DMS53 treated with DMSO at 0.1 percent for 48 hours (cell line): ENCODE measurements at regions not wholly inside any gene's neighbourhood (a gene's known extent, or its start where the extent isn't known, plus 50 kb on each side); places are given as distances from the start of the nearest gene placed in this dataset.
A peak's percentile ranks its signal among the peaks of the same experiment; 100 is the strongest.

ENCODE experiments used
- DNase-seq: peaks from one replicate; lab custom pipeline; 2025; ENCODE audit not compliant: unreplicated experiment; lab: John Stamatoyannopoulos, UW

DNA sequence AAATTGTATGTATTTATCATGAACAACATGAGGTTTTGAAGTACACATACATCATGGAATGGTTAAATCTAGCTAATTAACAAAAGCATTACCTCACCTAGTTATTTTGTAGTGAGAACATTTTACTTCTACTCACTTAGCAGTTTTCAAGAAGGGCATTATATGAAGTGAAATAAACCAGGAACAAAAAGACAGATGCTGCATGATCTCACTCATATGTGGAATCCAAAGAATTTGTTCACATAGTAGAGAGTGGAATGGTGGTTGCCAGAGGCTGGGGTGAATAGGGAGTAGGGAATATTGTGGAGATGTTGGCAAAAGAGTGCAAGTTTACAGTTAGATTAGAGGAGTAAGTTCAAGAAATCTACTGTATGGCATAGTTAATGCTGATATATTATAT lies 292.0 kb downstream of the ASXL3 start:
- no peak for DNase-seq

DNA sequence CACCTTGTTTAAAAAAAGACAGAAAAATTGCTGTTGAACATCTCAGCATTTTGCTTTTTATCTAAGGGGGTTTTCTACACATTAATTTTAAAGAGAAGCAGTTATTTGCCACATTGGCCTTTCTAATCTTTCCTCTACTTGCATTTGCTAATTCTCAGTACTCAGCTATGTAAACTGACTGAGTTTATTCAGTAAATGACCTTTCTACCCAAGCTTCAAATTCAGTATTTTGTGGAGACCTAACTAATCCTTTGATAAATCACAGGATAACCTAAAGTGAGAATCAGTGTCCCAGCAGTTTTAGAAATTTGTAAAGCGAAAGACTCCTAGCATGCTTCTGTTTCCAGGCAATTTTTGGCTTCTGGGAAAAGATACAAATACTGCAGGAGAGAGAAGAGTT lies 288.4 kb downstream of the ASXL3 start:
- no peak for DNase-seq

DNA sequence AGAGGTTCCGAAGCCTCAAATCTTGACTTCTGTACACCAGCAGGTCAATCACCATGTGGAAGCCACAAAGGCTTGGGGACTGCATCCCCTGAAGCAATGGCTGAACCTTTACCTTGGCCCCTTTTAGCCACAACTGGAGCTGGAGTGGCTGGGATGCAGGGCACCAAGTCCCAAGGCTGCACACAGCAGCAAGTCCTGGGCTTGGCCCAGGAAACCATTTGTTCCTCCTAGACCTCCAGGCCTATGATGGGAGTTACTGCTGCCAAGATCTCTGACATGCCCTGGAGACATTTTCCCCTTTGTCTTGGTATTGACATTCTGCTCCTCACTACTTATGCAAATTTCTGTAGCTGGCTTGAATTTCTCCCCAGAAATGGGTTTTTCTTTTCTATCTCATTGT lies 285.9 kb downstream of the ASXL3 start:
- DNase-seq = no peak

GRCh38 chr18:33854827-33855139 lies 276.8 kb downstream of the ASXL3 start:
- DNase-seq = no peak

DNA sequence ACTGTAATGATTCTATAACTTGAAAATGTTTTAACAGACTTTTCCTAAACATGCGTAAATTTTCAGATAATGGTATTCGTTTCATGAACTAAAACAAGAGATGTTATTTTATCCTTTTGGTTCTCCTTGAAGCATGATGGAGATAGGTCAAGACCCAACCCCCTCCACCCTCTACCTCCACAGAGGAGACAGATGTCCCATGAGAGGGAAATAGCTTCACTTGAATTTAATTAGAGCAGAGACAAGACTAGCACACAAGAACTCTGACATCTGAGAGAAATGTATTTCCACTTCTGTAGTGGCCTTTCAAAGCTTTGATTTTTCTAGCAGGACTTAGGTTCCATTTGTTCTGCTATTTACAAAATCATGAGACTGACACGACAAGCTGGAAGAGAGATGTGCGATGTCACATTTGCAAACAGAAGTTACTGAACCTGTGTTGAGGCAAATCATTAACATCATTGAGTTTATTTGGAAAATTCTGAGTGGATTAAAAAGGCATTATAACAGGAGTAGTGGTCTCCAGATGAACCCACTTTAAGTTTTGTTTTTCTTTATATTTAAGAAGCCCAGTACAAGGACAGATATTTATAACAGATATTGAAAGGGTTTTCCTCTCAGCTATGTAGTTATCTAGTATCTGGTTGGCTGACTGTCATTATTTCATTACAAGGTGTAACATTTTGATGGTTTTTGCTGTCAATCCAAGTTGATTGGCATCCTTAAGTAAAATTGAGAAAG lies 276.2 kb downstream of the ASXL3 start:
- DNase-seq = no peak

- DNase-seq = no peak
Measured at GRCh38 chr18:33853187-33853586, 275.2 kb downstream of the ASXL3 start.

DNA sequence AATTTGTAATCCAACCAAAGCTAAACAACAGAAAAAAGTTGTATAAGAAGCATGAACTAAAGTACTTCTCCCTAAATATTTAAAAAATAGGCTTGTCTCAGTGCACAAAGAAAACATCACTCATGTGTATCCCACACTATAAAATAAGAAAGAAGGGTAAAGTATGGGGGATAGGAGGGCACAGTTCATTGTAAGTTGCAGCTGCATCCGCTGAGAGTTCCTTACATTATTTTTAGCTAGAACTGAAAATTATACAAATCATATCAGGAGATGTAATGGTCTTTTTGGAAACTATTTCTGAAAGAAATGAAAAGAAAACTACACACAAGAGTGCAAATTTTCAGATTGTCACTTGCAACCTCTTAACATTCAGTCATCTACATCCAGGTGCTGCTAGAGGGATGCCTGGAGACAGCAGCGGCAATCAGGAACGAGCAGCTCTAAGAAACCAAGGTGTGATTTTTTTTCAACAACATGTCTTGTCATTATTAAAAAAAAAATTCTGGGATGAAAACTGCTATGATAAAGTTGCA lies 273.6 kb downstream of the ASXL3 start:
- DNase-seq = no peak

GRCh38 chr18:33849731-33850130 lies 271.7 kb downstream of the ASXL3 start:
- DNase-seq = no peak

DNA sequence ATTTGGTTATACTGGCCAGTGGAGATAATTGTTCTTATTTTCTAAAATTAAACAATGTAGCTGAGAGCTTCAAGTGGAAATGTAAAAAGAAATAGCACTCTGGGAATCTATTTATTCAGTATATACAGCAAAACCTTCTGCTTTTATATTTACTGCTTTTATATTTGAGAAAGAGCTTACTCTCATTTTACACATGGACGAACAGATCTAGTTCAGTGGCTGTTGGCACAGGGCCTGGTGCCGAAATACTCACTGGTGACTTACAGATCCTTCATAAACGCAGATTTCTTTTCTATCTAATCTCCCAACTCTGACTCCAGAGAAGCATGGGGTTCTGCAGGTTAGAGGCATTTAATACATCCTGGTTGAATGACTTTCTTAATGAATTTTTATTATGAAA lies 266.2 kb downstream of the ASXL3 start:
- DNase-seq = no peak

DNA sequence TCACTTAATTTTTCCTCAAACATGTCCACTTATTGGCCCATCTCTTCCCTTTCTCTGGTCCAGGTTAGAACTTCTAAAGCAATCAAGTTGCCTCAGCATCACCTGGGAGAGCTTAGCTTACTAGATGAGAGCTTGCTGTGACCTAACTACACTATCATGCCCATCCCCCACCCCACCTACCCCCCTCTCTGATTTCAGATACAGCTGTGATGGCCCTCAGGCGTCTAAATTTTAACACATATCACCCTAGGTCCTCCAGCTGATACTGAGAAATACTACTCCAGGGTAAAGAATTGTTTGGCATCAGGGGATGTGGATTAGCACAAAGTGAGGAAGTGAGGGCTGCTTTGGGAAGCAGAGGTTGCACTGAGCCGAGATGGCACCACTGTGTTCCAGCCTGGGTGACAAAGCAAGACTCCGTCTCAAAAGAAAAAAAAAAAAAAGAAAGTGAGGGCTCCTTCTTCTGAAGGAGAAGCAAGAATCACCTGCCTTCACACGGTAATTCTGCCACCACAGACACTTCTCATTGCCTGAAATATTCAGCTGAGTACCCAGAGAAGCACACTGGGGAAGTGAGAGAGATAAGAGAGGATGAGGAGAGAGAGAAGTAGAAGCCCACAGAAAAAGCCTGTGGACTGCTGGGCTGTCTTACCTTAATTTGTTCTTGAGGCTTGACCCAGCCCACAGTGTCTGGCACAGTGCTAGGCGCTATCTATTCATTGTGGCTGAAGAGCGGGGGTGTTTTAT lies 263.4 kb downstream of the ASXL3 start:
- no peak for DNase-seq

DNA sequence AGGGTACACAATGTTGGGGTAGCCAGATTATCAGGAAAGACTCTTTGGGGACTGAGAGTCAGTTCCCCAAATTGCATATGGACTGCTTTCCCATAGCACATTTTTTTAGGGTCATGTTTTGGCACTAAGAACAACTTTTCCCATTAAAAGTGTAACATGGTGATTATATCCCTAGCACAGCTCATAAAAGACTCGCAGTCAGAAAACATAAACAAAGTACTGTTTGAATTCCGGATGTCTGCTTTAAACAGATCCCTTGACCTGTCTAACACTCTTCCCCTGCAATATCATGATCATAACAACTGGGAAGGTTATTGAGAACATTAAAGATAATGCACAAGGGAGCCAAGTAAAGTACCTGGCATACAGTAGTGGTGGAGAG lies 262.2 kb downstream of the ASXL3 start:
- DNase-seq = no peak

GRCh38 chr18:33839452-33840211 lies 261.6 kb downstream of the ASXL3 start:
- peak; percentile 83 for DNase-seq

DNA sequence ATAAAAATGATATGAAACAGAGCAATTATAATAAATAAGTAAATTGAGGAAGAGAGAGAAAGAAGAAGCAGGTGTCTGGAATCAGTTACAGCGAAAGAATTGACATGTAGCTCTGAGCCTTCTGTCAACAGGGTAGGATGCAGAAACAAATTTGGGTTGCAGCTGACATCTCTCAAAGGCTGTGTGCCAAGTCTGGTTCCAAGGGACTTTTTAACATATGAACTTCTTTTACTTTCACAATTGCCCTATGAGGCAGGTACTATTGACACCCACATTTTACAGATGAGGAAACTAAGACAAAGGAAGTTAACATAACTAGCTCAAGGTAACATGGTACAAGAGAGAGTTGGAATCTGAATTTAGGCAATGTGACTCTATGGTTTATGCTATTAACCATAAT lies 260.0 kb downstream of the ASXL3 start:
- no peak for DNase-seq

GRCh38 chr18:33837191-33837590 lies 259.2 kb downstream of the ASXL3 start:
- peak; percentile 26 for DNase-seq

- DNase-seq = peak; percentile 38
Measured at GRCh38 chr18:33836564-33836963, 258.5 kb downstream of the ASXL3 start.

- DNase-seq = peak; percentile 88
Measured at GRCh38 chr18:33835419-33835818, 257.4 kb downstream of the ASXL3 start.

GRCh38 chr18:33833842-33834241 lies 255.8 kb downstream of the ASXL3 start:
- no peak for DNase-seq

DNA sequence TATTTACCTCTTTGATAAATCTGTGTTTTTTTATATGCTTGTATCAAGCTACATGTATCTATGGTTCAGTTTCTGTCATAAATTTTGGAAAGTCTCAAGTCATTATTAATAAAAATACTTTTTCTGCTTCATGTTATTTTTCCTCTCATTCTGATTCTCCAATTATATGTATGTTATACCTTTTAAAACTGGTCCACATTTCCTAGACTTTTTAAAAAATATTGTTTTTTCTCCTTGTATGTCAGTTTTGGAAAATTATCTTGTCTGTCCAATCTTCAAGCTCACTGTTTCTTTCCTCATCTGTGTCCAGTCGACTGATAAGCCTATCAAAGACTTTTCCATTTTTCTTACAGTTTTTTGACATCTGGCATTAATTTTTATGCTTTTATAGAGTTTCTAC lies 253.4 kb downstream of the ASXL3 start:
- no peak for DNase-seq

- peak; percentile 20 for DNase-seq
Measured at GRCh38 chr18:33830213-33830612, 252.2 kb downstream of the ASXL3 start.

GRCh38 chr18:33828949-33829348 lies 250.9 kb downstream of the ASXL3 start:
- DNase-seq = peak; percentile 22

GRCh38 chr18:33826151-33826550 lies 248.1 kb downstream of the ASXL3 start:
- peak; percentile 93 for DNase-seq

GRCh38 chr18:33821503-33821902 lies 243.5 kb downstream of the ASXL3 start:
- DNase-seq = peak; percentile 48
